Left lobe of liver (tissue), 2 donors: ENCODE measurements at regions not wholly inside any gene's neighbourhood (a gene's known extent, or its start where the extent isn't known, plus 50 kb on each side); places are given as distances from the start of the nearest gene placed in this dataset.
A peak's percentile ranks its signal among the peaks of the same experiment; 100 is the strongest.
"Not testable (repeated sequence)": the region's sequence is repeated elsewhere in the genome, so short reads cannot be mapped to it uniquely, and the experiment has no call there.

Experiments
- ATAC-seq: fragments of 200-7000 bp; cut with Tn5 transposase; one replicate; pipeline ENCODE4 v1.9.1; 2020; ENCODE audit warnings: mild to moderate bottlenecking, moderate library complexity
- DNase-seq: peaks from one replicate; pipeline ENCODE4 v3.0.0-alpha.2; 2020; ENCODE audit warnings: low spot score
- donor health status: DM: no; HTN: no; CAD: no; lungs with moderate emphysema.
- donor health status: DM: no; HTN: yes; CAD: no.

GRCh38 chr10:53664282-53665019, 891.9 kb upstream of the MBL2 start:
- ATAC-seq = no peak
- no peak for DNase-seq

DNA sequence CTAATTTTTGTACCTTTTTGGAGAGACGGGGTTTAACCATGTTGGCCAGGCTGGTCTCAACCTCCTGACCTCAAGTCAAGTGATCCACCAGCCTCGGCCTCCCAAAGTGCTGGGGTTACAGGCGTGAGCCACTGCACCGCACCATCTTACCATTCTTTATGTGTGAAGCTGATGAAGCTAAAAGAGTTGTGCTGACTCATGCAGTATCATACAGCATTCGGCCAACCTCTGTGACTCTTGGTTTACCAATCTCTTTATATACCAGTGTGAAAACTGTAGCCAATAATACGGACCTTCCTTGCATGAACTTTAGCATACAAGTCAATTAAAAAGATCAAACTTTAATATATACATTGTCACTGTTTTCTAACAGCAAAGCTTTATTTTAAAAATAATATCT, 878.2 kb upstream of the MBL2 start:
- no peak for ATAC-seq
- no peak for DNase-seq

- DNase-seq, ATAC-seq: not testable (repeated sequence)
These were observed 874.6 kb upstream of the MBL2 start for GRCh38 chr10:53647221-53647620.

DNA sequence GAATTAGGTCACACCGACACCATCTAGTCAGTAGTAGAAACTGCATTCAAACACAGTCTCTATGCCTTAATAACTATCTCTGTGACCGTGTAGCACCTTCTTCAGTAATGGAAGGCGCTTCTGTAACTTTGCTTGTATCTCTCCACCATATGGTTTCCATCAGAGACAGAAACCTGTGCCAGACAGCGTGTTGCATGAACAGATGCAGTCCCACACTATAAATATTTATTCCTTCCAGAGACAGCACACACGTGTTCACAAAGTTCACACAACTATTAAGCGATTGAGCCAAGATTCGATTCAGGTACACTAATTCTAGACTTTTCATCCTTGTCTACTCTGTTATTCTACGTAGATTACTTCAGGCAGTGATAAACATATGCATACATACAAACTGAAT, 873.9 kb upstream of the MBL2 start:
- DNase-seq = no peak
- ATAC-seq = no peak

DNA sequence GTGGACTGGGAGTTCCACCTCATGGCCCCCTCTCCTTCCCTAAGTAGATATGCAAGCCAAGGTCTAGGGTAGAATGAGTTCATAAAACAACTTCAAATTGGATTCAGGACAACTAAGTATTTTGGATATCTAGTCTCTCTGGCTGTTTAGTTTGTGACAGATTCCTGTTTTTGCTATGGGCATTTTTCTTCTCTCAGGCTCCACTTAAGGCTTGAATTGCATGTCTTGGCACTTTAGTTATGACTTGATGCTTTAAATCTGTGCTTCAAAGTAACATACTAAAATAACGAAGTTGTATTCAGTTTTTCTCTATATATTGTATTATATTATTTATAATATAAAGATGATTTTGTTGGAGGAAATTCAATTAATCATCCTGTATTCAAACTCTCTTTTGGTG, 873.4 kb upstream of the MBL2 start:
- DNase-seq = no peak
- no peak for ATAC-seq

- DNase-seq (no peak), ATAC-seq (no peak)
These were observed 865.4 kb upstream of the MBL2 start for GRCh38 chr10:53638006-53638405.

- DNase-seq (no peak), ATAC-seq (no peak)
These were observed 852.1 kb upstream of the MBL2 start for GRCh38 chr10:53624722-53625121.

DNA sequence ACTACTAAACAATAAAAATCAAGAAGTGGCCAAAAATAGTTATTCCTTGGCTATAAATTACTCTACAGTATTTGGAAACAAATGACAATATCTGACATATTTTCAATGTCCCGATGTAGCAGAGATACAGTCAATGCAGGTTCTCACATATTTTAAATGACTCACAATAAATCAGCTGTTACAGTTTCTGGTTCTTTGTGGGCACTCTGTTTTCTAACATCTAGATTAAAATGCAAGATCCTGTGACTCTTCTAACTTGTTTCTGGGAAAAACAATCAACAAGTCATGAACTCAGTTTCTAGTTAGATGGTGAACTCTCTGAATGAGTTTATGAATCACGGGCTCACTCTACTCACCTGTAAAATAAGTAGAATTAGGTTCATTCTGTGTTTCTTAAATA, 849.6 kb upstream of the MBL2 start:
- no peak for DNase-seq
- no peak for ATAC-seq

- DNase-seq (no peak), ATAC-seq (no peak)
These were observed 847.1 kb upstream of the MBL2 start for GRCh38 chr10:53619671-53620070.

DNA sequence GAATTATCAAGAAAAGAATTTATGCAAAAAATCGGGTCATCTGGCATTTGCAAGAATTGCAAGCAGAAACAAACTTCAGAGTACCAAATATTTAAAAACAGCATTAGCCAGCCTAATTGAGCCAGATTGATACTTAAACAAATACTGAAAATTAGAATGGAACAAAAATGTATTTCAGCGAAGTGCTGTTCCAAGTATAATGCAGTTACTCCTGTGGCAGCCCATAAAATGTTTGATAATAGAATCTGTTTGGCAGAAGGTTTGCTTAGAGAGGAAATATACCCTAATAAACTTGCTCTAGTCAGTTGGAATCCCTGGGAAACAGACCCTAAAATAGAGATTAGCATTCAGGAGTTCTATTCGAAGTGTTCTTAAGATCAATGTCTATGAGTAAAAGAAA, 835.1 kb upstream of the MBL2 start:
- ATAC-seq = no peak
- DNase-seq = no peak

- DNase-seq (no peak), ATAC-seq (no peak)
These were observed 834.4 kb upstream of the MBL2 start for GRCh38 chr10:53606981-53607380.

- DNase-seq (no peak), ATAC-seq (peak; percentile 94)
These were observed 828.8 kb upstream of the MBL2 start for GRCh38 chr10:53601260-53601875.

GRCh38 chr10:53598914-53599313, 826.3 kb upstream of the MBL2 start:
- DNase-seq (no peak), ATAC-seq (no peak)

DNA sequence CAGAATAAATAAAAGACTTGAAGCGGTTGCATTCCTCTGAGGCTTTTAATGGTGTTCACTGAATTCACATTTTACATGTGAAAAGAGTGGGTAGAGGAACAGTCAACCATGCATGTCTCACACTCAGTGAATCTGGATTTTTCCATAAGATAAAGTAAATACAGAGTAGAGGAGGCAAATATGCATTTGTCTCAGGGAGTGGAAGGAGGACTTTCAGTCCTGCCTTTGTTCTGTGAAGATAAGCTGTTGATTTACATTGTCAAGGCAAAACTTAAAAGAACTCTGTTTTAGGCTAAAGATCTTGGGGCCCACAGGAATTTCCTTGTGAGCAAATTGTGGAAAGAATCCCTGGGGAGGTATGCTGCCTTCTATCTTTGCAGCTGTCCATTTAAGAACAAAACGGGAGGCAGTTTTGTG, 825.3 kb upstream of the MBL2 start:
- no peak for ATAC-seq
- DNase-seq = no peak

GRCh38 chr10:53580465-53580864, 807.9 kb upstream of the MBL2 start:
- ATAC-seq (no peak), DNase-seq (no peak)

GRCh38 chr10:53579773-53580172, 807.2 kb upstream of the MBL2 start:
- ATAC-seq = no peak

DNA sequence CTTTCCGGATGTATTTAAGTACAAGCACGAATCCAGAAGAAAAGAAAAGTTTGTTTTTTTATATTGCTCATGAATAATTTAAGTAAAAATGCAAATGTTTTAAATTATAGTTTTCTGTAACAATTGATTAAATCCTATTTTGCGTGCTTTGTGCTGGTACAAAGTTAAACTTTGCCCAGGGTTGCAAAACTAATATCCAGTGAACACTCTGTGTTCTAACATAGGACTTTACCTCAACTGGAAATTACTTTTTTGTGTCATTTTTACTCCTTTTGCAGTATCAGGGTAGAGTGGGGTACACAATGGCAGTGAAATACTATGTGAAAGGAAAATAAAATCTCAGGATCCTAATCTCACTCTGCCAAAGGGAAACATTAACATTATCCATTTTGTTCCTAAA, 801.4 kb upstream of the MBL2 start:
- peak; percentile 80 for ATAC-seq
- no peak for DNase-seq

More at GRCh38 chr10:53579773-53580172, 807.2 kb upstream of the MBL2 start:
- DNase-seq = no peak

DNA sequence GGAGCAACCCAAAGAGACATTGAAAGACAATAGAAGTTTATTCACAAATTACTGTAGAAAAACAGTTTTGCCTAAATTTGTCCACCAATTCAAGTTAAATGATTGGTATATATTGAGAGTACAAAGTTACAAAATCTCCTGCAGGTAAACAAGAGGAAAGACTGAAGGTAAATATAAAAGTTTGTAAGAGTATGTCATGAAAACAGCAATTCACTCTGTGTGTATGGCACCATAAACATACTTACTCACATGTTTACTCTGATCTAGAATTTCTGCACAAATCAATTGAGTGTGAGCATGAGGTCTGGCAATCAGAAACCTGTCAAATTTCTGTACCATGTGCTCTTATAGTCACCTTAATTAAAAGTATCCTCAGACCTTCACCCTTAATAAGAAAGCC, 800.9 kb upstream of the MBL2 start:
- ATAC-seq (peak; percentile 59), DNase-seq (no peak)

GRCh38 chr10:53572799-53573198, 800.2 kb upstream of the MBL2 start:
- ATAC-seq (peak; percentile 74), DNase-seq (no peak)

- ATAC-seq (no peak), DNase-seq (no peak)
These were observed 797.6 kb upstream of the MBL2 start for GRCh38 chr10:53570221-53570620.

- DNase-seq = no peak
- no peak for ATAC-seq
These were observed 796.9 kb upstream of the MBL2 start for GRCh38 chr10:53569455-53569854.

GRCh38 chr10:53548664-53549063, 776.1 kb upstream of the MBL2 start:
- no peak for ATAC-seq
- DNase-seq = no peak

- ATAC-seq (no peak), DNase-seq (no peak)
These were observed 774.8 kb upstream of the MBL2 start for GRCh38 chr10:53547364-53547763.
